Psoas muscle (tissue), 7 donors: ENCODE measurements at regions not wholly inside any gene's neighbourhood (a gene's known extent, or its start where the extent isn't known, plus 50 kb on each side); places are given as distances from the start of the nearest gene placed in this dataset.

Experiments
- ATAC-seq, 4 donors: fragments of 200-7000 bp; cut with Tn5 transposase; one replicate each; pipeline ENCODE4 v1.9.1; 2020; ENCODE audit warnings: moderate library complexity in 3 of 4, mild to moderate bottlenecking in 2 of 4
- DNase-seq, 2 donors: peaks; one replicate each; pipeline ENCODE4 v3.0.0-alpha.2; 2020
- H3K27ac ChIP-seq: fragments of 200-600 bp; one replicate; pipeline ENCODE4 v1.8.0; 2022
- H3K27me3 ChIP-seq, 3 donors: fragments of 200-600 bp in 1 of 3; one replicate each; pipeline versions ENCODE4 v1.6.1 to v1.8.0; 2013 to 2022; ENCODE audit warnings: low read length in 2 of 3, mild to moderate bottlenecking in 2 of 3, moderate library complexity in 1 of 3; ENCODE audit not compliant: insufficient read depth in 3 of 3
- H3K36me3 ChIP-seq, 2 donors: fragments of 200-600 bp in 1 of 2; one replicate each; pipeline versions ENCODE4 v1.6.1 to v1.8.0; 2013 to 2022; ENCODE audit warnings: low read depth in 1 of 2, mild to moderate bottlenecking in 1 of 2, moderate library complexity in 1 of 2; ENCODE audit not compliant: insufficient read depth in 1 of 2
- H3K4me1 ChIP-seq: fragments of 200-600 bp; one replicate; pipeline ENCODE4 v1.8.0; 2022
- H3K4me3 ChIP-seq: fragments of 200-600 bp; one replicate; pipeline ENCODE4 v1.8.0; 2022; ENCODE audit warnings: mild to moderate bottlenecking
- H3K9me3 ChIP-seq: fragments of 200-600 bp; one replicate; pipeline ENCODE4 v1.8.0; 2022
- WGBS, 3 donors: extraction: QIAGEN DNeasy Blood & Tissue Kit; methylation state at CpG; one replicate each; pipeline versions ENCODE4 v1.1.6 to v1.1.7; 2013; 5-methylcytosine and 5-hydroxymethylcytosine counted together
- intact Hi-C, 2 donors: fragments of 100-400 bp; cut with DNase I; formaldehyde crosslinking; loops; one replicate each; pipeline versions ENCODE4 v1.11.0 to v1.14.2; 2022
- TF ChIP-seq, protein P1 (sequence below): fragments of 200-600 bp; IDR thresholded peaks from one replicate; pipeline ENCODE4 v1.8.0; 2022; ENCODE audit warnings: antibody characterized with exemption
- donor health status: healthy with polysubstance abuse.
- donor health status: DM: no; HTN: no; CAD: no; lungs with moderate emphysema.
- donor health status: Bipolar disorder and iron deficiency.
- donor health status: healthy.
- donor health status: DM: yes; HTN: yes; CAD: no.
- donor health status: DM: no; HTN: no; CAD: no.
- donor health status: DM: yes; HTN: yes; CAD: no.

DNA sequence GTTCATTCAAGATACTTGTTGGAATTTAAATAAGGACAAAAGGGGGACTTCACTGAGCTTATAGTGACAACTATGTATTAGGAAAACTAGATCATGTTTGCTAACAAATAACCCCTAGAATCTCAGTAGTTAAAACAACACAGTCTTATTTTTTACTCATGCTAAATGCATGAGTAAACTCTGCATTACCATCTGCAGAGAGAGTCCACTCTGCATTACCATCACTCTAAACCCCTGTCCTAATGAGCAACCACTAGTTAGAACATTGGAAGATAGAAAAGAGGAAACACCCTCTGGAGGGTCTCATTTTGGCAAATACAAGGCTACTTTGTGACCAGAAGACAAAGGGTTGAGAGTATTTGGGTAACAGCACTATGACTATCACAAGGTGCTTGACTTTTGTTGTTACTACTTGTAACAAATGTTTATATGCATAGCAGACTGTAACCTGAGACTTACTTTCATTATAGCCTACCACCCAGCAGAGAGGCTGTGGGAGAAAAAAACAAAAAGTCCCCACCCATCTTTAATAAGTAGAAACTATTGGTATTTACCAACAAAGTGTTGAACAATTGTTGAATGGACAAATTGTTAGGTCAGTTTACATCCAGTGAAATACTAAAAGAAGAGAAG lies 99.1 kb downstream of the OXSM start:
- ATAC-seq (no peak), DNase-seq (no peak)
- Histone ChIP-seq H3K36me3 (no peaks in the 10 kb centered on the region), H3K27ac (no peak overlapping the region), H3K27me3 (peaks cover 0 to 9% (median 3%) of the 10 kb centered on the region in 3 donors), H3K4me1 (no peaks in the 10 kb centered on the region), H3K4me3 (no peak overlapping the region), H3K9me3 (no peaks in the 10 kb centered on the region)
- TF ChIP-seq, protein P1, sequence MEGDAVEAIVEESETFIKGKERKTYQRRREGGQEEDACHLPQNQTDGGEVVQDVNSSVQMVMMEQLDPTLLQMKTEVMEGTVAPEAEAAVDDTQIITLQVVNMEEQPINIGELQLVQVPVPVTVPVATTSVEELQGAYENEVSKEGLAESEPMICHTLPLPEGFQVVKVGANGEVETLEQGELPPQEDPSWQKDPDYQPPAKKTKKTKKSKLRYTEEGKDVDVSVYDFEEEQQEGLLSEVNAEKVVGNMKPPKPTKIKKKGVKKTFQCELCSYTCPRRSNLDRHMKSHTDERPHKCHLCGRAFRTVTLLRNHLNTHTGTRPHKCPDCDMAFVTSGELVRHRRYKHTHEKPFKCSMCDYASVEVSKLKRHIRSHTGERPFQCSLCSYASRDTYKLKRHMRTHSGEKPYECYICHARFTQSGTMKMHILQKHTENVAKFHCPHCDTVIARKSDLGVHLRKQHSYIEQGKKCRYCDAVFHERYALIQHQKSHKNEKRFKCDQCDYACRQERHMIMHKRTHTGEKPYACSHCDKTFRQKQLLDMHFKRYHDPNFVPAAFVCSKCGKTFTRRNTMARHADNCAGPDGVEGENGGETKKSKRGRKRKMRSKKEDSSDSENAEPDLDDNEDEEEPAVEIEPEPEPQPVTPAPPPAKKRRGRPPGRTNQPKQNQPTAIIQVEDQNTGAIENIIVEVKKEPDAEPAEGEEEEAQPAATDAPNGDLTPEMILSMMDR: no peak
- intact Hi-C loops: no loop called here

DNA sequence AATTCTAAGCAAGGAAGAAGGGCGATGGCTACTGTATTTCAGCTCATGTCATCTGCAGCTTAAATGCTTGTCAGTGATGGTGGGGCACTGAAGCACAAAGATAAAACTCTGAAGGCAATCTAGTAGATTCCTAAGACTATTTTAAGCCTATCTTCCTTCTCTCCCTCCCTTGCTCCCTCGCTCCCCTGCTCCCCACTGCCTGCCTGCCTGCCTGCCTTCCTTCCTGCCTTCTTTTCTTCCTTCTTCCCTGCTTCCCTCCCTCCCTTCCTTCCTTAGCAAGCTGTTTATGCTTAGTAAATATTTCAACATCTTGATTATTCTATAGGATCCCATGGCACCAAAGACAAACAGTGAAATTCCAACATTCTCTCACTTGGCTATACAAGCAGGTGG lies 99.6 kb downstream of the OXSM start:
- no peaks in the 10 kb centered on the region for H3K4me1 ChIP-seq
- intact Hi-C loops: no loop called here
- no peak for DNase-seq
- H3K4me3 ChIP-seq: no peak overlapping the region
- H3K27ac ChIP-seq: no peak overlapping the region
- no peaks in the 10 kb centered on the region for H3K9me3 ChIP-seq
- ATAC-seq: no peak
- peaks cover 0 to 9% (median 3%) of the 10 kb centered on the region in 3 donors for H3K27me3 ChIP-seq
- 86 to 96% (median 94%) methylated on average over 2 of the region's 2 CpGs for WGBS, 3 donors
- no peaks in the 10 kb centered on the region for H3K36me3 ChIP-seq
- TF ChIP-seq, protein P1: no peak

DNA sequence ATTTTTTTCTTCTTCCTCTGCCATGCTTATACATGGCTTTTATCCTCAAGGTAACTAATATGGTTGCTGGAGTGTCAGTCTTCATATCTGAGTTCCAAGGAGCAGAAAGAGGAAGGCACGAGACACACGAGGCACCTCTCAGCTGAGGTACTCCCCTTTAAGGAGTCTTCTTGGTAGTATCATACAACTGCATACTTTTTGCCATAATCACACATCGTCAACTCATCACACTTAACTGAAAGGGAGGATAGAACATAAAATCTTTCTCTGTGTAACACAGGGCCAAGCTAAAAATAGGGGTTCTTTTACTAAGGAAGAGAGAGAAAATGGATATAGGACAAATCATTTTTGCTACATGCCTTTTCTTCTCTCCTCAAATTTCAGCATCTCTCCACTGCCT lies 104.2 kb downstream of the OXSM start:
- Histone ChIP-seq H3K9me3 (no peaks in the 10 kb centered on the region), H3K27ac (no peak overlapping the region), H3K36me3 (no peaks in the 10 kb centered on the region), H3K4me1 (no peaks in the 10 kb centered on the region), H3K27me3 (no peaks in the 10 kb centered on the region), H3K4me3 (no peak overlapping the region)
- intact Hi-C loops: no loop called here
- TF ChIP-seq, protein P1: no peak
- ATAC-seq: no peak
- 92 to 95% (median 93%) methylated on average over 3 of the region's 3 CpGs for WGBS, 3 donors
- DNase-seq: no peak

DNA sequence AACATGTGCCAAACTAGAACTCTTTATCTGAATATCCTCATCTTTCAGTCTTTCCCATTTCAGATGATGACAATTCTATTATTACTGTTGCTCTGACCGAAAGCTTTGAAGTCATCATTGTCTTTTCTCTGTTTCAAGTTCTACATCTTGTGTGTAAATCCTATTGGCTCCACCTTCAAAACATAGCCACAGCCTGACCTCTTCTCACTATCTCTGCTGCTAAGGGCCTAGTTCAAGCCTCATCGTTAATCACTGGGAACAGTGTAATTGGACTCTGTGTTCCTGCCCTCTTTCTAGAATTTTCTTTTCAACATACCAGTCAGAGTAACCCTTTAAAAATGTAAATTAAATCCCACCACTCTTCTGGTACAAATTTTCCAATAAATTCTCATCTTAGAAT lies 105.1 kb downstream of the OXSM start:
- H3K4me1 ChIP-seq: no peaks in the 10 kb centered on the region
- TF ChIP-seq, protein P1: no peak
- intact Hi-C loops: no loop called here
- DNase-seq: no peak
- H3K27me3 ChIP-seq: no peaks in the 10 kb centered on the region
- no peak for ATAC-seq
- no peaks in the 10 kb centered on the region for H3K36me3 ChIP-seq
- no peak overlapping the region for H3K4me3 ChIP-seq
- no peak overlapping the region for H3K27ac ChIP-seq
- H3K9me3 ChIP-seq: no peaks in the 10 kb centered on the region
- WGBS, 3 donors: 88 to 97% (median 90%) methylated on average over 2 of the region's 2 CpGs

DNA sequence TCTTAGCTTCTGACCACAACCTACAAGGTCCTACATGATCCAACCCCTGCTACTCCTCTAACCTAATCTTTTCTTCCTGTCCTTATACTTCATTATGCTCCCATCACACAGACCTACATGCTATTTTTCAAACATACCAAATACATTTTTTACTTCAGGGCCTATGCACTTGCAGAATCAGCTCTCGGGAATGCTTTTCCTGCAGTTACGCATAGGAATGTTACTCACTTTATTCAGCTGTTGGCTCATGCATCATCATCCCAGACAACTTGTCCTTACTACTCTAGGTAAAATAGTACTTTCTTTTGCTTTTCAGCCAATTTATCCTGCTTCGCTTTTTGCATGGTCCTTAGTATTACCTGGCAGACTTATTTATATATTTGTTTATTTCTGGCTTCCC lies 105.6 kb downstream of the OXSM start:
- Histone ChIP-seq H3K4me3 (no peak overlapping the region), H3K27ac (no peak overlapping the region), H3K36me3 (no peaks in the 10 kb centered on the region), H3K4me1 (no peaks in the 10 kb centered on the region), H3K27me3 (no peaks in the 10 kb centered on the region), H3K9me3 (no peaks in the 10 kb centered on the region)
- 72 to 79% (median 78%) methylated on average over 3 of the region's 3 CpGs for WGBS, 3 donors
- TF ChIP-seq, protein P1: no peak
- DNase-seq (no peak), ATAC-seq (no peak)
- intact Hi-C loops: no loop called here
